Epithelial cell of prostate (primary cell): ENCODE measurements at regions not wholly inside any gene's neighbourhood (a gene's known extent, or its start where the extent isn't known, plus 50 kb on each side); places are given as distances from the start of the nearest gene placed in this dataset.
"Not testable (repeated sequence)": the region's sequence is repeated elsewhere in the genome, so short reads cannot be mapped to it uniquely, and the experiment has no call there.

Experiments used
- DNase-seq: peaks from one replicate; pipeline ENCODE4 v3.0.0-alpha.2; 2011; ENCODE audit warnings: low read depth, low spot score
- H3K27ac ChIP-seq: fragments of 450-650 bp; 2 replicates; pipeline ENCODE4 v1.5.1; 2017; ENCODE audit warnings: mild to moderate bottlenecking

DNA sequence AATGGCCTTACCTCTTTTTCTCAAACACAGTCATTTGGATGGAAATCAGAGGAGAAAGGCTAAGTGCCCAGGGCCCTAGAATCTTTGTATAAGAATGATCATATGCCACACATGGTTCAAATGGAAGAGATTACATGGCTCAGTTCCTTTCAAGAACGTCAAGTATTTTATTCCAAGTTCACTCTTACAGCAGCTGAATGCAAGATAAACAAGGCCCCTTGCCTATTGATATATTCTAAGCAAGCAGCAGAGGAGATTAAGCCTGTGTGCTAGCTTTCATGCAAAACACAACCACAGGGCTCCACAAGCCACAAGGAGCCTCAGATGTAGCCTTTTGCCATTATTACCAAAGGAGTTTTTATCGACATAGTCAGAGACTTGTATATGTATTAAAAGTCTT lies 55.3 kb upstream of the SLCO6A1 start:
- no peak for DNase-seq
- H3K27ac ChIP-seq: no peak overlapping the region

DNA sequence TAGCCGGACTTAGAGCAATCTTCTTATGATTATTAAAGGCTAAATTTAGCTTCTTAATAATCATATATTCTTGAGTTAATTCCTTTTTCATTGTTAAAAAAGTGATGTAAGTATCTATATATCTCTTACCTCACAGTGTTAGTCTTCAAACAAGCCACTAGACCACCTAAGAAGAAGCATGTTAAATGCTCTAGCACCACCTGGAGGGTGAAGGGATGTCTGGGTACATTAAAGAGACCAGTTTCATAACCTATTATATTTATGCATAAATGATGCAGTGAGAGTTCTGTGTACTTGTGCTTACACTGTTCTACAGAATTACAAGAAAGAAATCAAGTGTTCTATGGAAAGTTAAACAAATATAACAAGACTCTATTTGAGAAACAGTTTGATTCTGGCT lies 55.9 kb upstream of the SLCO6A1 start:
- no peak overlapping the region for H3K27ac ChIP-seq
- no peak for DNase-seq

DNA sequence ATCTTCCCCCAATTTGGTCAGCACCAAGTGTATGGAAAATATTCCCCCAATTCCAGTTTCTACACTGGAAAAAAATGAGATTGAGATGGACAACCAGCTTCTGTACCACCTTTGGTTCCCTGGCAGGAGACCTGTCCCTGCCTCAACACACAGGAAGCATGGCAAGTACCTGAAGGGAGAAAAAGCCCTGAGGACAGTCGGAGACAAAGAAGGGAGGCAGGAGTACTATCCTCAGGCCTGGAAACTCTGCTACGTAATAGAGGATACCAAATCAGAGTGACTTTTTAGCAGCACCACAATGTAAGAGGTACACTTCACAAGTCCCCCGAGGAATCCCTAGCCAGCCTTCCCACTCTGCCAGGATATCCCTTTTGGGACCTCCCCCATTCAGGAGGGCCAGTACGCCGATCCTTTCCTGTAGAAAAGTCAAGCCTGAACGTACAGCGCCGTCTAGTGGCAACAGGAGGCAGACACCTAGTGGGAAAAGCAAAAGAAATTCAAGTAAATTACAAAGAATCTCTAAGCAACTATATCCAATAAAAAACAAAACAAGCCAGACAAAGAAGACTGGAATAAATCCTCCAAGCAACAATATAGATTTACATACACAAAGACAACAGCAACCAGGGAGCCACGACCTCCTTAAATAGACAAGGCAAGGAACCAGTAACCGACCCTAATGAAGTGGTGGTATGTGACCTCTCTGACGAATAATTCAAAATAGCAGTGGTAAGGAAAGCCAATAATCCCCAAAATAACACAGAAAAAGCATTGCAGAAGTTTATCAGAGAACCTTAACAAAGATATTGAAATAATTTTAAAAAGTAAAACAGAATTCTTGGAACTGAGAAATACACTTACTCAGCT lies 63.3 kb upstream of the SLCO6A1 start:
- no peak overlapping the region for H3K27ac ChIP-seq
- no peak for DNase-seq

DNA sequence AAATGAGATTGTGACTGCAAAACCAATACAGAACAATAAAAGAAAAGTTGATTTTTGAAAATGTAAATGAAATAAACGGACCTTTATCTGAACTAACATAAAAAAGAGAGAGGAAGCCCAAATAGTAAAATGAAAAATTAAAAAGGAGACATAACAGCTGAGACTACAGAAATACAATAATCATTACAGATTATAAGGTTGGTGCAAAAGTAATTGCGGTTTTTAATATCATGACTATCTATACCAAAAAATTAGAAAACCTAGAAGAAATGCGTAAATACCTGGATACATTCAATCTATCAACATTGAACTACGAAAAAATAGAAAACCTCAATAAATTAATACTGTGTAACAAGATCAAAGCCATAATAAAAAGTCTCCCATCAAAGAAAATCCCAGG lies 71.9 kb upstream of the SLCO6A1 start:
- no peak overlapping the region for H3K27ac ChIP-seq
- DNase-seq: no peak

DNA sequence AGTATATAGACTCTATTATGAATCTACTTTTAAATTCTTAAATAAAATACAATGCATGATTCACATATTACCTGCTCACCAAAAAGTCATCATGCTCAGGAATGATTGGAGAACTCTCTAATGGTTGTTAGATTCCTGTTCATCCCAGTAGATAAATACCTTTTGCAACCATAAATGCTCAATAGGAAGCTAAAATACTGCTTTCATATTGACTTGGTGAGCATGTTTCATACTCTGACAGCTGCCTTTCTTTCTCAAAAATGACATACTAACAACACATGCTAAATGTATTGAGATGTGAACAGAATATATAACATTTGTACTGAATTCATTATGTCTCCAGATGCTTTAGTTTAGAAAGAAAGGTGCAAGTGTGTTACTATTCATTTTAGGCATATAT lies 79.6 kb upstream of the SLCO6A1 start:
- no peak overlapping the region for H3K27ac ChIP-seq

DNA sequence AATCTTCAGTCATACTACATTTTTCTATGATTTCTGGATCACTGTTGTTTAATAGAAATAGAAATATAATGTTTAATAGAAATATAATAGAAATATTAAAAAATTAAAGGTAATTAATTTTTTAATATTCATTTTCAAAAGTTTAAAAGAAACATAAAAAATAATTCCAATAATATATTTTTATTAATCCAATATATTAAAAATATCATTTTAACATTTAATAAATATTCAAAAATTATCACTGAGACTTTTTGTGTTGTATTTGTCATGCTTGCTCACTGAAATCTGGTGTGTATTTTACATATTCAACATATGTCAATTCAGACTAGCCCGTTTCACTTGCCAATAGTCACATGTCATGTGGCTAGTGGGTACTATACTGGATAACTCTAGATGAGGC lies 80.6 kb upstream of the SLCO6A1 start:
- no peak overlapping the region for H3K27ac ChIP-seq
- no peak for DNase-seq

More for the DNA sequence above, 79.6 kb upstream of the SLCO6A1 start:
- DNase-seq: no peak

DNA sequence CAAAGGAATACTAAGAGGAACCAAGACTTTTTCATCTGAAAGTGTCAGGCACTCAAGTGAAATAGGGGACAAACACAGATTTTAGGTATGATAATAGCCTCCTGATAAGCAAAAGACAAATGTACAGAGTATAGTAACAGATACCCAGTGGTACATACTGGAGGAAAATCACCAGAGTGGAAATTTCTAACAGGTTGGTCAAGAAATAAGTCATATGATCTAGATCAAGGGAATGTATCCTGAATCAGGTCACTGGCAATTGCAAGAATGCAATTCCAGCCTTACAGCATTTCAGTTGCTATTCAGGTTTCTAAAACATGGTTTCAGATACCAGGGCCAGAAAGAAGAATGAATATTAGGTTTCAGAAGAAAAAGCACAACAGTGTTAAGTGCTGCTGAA lies 82.2 kb upstream of the SLCO6A1 start:
- no peak overlapping the region for H3K27ac ChIP-seq
- DNase-seq: no peak

DNA sequence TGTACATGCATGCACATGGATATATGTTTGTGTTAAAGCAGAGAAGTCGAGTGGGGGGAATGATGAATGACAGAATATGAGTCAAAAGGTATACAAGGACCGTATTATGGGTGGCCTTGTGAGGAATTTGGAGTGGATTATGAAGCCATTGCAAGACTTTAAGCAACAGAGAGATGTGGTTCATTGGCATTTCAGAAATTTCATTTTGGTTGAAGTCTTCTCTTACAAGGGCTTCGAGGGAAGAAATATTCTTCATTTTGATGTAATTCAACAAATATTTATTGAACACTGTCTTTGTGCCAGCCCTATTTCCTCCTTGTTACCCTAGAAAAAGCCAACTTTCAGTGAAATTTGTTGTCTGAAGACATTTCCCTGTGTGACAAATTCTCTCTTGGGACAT lies 83.9 kb upstream of the SLCO6A1 start:
- H3K27ac ChIP-seq: no peak overlapping the region
- no peak for DNase-seq

DNA sequence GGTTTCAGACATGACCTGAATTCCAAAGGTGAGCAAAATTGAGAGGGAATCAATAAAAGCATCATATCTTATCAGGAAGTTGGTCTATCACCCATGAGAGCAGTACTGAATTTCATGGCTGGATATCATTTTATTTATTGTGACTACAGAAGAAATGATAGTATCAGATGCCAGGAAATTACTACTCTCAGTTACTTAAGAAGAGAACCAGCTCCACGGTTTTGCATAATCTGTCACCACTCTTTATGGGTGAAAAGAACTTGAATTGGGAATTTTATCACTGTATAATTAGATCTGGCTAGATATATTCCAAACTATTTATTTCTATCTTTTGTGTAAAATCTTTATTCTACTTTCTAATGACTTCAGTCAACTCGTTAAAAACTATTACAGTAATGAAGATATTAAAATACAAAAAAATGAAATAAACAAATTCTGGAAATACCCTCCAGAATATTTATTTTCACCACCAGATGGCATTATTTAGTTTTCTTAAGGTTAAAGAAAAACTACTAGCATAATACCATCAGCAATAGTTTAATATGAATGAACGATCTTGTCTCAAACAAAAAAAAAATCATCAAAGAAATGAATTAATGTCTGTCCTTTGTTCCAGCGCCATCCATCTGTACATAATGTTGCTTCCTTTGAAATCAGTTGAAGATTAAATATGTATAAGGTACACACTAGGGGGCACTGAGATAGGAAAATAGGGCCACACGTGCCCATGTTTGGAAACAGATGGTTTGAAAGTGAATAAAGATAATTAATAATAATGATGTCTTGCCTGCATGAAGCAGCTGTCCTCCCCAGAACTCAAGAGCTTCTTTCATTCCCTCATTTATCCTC lies 84.7 kb upstream of the SLCO6A1 start:
- no peak for DNase-seq
- no peak overlapping the region for H3K27ac ChIP-seq

DNA sequence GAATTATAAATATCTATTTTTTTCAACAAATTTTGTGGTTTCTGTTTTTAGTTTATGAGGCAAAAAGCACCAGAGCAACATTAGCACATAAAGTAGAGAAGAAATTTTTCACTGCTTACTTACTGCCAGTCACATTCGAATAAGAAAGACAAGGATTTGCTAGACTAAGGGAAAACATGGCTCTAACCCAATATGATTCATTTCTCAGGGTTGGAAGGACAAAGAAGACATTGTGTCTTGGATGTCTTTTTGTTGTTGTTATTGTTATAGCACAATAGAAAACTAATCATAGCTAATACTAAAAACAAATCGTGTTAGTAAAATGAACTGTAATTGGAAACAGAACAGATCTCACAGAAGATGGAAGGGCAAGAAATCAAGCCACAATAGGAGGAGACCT lies 90.9 kb upstream of the SLCO6A1 start:
- DNase-seq: peak; percentile 26

DNA sequence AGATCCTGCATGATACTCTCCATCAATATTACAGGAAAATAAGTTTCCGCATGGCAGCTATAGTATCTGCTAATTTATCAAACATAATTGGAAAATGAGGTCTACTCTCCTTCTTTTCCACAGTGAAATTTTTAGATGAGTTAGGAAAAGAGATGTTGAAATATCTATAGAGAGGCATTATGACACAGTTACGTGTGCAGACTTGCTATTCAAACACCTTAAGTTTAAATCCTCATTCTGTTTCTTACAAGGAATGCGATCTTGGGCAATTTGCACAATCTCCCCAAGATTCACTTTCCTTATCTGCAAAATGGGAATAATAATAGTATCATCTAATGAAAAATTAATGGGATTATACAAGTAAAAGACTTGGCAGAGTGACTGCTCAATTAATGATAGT lies 91.7 kb upstream of the SLCO6A1 start:
- DNase-seq: no peak
- no peak overlapping the region for H3K27ac ChIP-seq

More for the DNA sequence above, 90.9 kb upstream of the SLCO6A1 start:
- H3K27ac ChIP-seq: no peak overlapping the region

DNA sequence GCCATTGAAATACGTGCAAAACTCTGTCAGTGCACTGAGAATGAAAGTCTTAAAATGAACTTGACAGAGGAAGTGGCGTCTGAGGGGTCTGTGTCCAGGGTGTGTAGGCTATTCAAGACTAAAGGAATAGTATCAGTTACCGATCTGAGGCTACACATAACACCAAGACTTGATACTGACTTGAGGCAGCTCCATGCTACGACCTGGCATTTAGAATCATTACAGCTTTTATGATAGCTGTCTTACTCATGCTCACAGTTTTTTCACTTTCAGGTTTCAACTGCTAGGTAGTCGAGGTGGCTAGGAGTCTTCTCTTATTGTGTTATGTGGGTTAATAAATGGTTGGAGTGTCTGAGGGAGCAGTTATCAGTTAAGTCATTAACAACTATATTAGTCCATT lies 92.8 kb upstream of the SLCO6A1 start:
- H3K27ac ChIP-seq: no peak overlapping the region
- no peak for DNase-seq

DNA sequence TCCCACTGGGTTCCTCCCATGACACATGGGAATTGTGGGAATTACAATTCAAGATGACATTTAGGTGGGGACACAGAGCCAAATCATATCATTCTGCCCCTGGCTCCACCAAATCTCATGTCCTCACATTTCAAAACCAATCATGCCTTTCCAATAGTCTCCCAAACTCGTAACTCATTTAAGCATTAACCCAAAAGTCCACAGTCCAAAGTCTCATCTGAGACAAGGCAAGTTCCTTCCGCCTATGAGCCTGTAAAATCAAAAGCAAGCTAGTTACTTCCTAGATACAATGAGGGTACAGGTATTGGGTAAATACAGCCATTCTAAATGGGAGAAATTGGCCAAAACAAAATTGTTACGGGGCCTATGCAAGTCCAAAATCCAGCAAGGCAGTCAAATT lies 93.8 kb upstream of the SLCO6A1 start:
- not testable (repeated sequence) for H3K27ac ChIP-seq, DNase-seq

DNA sequence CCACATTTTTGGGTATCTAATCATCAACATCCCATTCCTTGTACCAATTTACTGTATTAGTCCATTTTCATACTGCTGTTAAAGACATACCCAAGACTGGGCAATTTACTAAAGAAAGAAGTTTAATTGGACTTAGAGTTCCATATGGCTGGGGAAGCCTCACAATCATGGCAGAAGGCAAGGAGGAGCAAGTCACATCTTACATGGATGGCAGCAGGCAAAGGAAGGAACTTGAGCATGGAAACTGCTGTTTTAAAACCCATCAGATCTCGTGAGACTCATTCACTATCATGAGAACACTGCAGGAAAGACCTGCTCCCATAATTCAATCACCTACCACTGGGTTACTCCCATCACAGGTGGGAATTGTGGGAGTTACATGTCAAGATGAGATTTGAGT lies 95.4 kb upstream of the SLCO6A1 start:
- no peak overlapping the region for H3K27ac ChIP-seq
- no peak for DNase-seq

DNA sequence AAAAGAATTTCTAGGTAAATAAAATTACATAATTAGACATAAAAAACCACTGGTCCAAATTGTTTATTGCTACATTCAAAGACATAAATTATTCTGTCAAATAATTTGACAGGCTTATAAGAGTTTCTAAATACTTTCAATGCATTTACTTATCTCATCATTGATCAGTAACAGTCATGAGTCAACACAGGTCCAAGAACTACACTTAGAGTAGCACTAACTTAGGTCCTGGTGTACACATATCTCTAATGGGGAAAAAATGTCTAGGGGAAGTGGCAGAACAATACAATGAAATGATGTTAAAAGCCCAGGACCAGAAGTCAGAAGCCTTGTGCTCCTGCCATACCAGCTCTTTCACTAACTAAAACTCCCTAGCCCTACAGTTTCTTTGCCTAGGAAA lies 96.5 kb upstream of the SLCO6A1 start:
- no peak for DNase-seq
- H3K27ac ChIP-seq: no peak overlapping the region

DNA sequence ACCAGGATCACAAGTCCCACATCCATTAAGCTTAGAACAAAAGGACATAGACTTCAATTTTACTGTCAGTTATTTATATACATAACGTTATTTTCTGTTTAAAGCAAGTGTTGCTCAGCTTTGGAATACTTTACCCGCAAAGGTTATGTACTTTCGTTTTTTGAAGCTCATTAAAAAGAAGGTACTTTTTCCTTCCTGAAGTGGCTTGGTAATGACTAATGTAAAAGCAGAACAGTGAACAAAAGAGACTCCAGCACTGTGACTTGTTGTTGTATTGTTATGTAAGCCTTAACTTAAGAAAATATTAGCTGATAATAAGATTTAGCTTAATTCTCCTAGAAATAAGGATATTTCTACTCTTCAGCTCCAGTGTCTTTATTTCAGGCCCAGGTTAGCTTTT lies 97.3 kb upstream of the SLCO6A1 start:
- DNase-seq: no peak

DNA sequence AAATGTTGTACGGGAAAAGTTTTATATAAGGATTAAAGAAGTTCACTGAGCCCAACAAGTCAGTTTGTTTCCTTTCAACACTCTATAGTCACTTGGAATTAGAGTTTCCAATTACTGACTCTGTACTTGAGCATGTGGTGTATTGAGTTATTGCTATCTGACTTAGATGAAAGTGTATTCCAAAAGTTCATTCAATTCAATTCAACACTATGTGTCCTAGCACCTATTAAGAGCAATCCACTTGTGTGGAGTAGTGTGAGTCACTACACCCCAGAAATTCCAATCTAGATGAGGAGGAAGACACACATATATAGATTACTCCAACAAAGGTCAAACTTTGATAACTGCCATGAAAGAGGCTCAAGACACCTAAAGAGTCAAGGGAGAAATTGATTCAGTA lies 98.2 kb upstream of the SLCO6A1 start:
- H3K27ac ChIP-seq: no peak overlapping the region
- no peak for DNase-seq

More for the DNA sequence above, 97.3 kb upstream of the SLCO6A1 start:
- no peak overlapping the region for H3K27ac ChIP-seq

DNA sequence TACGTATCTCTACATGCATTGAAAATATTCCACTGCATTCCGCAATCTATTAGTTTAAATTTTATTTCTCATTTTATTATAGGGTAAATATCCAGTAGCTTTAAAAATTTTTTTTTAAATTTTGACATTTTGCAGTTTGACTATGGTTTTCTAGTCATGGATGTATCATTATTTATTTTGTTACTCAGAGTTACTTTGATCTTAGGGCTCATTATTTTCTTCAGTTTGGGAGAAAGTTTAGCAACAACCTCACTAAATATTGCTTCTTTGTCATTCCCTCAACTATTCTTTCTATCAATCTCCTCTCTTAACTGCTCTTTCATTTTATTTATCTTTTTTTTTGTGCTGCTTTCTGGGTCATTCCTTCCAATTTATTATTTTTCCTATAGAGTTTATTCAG lies 100.5 kb upstream of the SLCO6A1 start:
- no peak overlapping the region for H3K27ac ChIP-seq
- DNase-seq: no peak

DNA sequence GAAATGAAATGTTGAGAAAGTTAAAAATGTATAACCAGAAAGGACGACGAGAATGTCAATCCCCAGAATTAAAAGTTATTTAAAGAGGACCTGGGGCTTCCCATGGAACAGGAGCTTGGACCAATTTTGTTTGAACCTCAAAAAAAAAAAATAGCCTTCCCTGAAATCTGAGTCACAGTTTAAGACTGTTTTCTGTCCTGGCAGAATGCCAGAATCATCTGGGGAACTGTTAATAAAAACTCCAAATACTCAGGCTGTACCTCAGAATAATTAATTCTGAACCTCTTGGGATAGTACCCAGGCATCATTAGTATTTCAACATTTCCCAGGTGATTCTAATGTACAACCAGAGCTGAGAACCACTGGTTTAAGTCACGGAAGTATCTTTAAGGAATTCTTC lies 102.2 kb upstream of the SLCO6A1 start:
- H3K27ac ChIP-seq: no peak overlapping the region
- DNase-seq: no peak

DNA sequence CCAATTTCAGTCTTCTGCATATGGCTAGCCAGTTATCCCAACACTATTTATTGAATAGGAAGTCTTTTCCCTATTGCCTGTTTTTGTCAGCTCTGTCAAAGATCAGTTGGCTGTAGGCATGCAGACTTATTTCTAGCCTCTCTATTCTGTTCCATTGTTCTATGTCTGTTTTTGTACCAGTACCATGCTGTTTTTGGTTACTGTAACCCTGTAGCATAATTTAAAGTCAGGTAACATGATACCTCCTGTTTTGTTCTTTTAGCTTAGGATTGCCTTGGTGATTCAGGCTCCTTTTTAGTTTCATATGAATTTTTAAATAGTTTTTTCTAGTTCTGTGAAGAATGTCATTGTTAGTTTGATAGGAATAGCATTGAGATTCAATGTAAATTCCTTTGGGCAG lies 104.9 kb upstream of the SLCO6A1 start:
- DNase-seq: no peak
- H3K27ac ChIP-seq: no peak overlapping the region

DNA sequence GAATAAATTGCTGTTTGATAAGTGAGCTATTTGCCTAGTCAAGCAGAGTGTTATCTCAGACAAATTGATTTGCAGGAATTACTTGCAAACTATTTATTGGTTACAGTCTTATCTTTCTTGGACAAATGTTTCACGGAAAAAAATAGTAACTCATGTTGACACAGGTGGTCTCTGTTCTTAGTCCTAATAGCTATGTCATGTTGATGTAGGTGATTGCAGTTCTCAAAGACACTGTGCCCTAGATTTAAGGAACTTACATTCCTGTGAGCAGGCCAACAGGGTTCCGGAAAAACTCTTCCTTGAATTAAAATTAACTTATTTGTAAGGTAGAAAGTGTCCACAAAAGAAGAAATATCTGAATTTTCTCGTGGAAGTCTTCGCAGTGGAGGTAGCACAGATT lies 109.6 kb upstream of the SLCO6A1 start:
- DNase-seq: no peak
- no peak overlapping the region for H3K27ac ChIP-seq
